ENCODE measurements at regions not wholly inside any gene's neighbourhood (a gene's known extent, or its start where the extent isn't known, plus 50 kb on each side); places are given as distances from the start of the nearest gene placed in this dataset.

- TF ChIP-seq CTCF (IDR thresholded peaks at IDR 0.05): no peak
- no peak for TF ChIP-seq POLR2A (IDR thresholded peaks at IDR 0.05)
Observed at GRCh38 chr6:66232890-66233289, 525.9 kb upstream of the EYS start.

Data from prostate gland (tissue), 2 donors.